IMR-90 (cell line): ENCODE measurements at regions not wholly inside any gene's neighbourhood (a gene's known extent, or its start where the extent isn't known, plus 50 kb on each side); places are given as distances from the start of the nearest gene placed in this dataset.

Experiments
- ATAC-seq: fragments of 200-7000 bp; cut with Tn5 transposase; 2 replicates; pipeline ENCODE4 v1.9.1; 2020; ENCODE audit warnings: low read depth, mild to moderate bottlenecking, moderate library complexity
- BruUV-seq: library from RNA; stranded (reverse); fragments of 400-500 nt; replicated peaks from 2 replicates; lab custom pipeline; 2021; lab: Mats Ljungman, UMichigan
- CTCF ChIA-PET: fragments of 300-600 bp; formaldehyde crosslinking; extraction: SDS; loops from one replicate; lab custom pipeline; 2021; ENCODE audit warnings: antibody characterized with exemption; lab: Yijun Ruan, JAX
- POLR2A ChIA-PET: fragments of 300-600 bp; sonication (Branson Sonifier 250); formaldehyde crosslinking; loops from one replicate; lab custom pipeline; 2022; ENCODE audit warnings: antibody characterized with exemption; ENCODE audit not compliant: unreplicated experiment; lab: Charles Lee
- DNase-seq: peaks from one replicate; pipeline ENCODE4 v3.0.0; 2013
- H2AFZ ChIP-seq: replicated peaks from 2 replicates; pipeline ENCODE3; 2013; ENCODE audit warnings: low read length, mild to moderate bottlenecking; ENCODE audit not compliant: poor library complexity
- H2AK5ac ChIP-seq: 2 replicates; pipeline ENCODE4 v1.6.1; 2013; ENCODE audit warnings: low read depth, low read length, inconsistent platforms
- H2AK9ac ChIP-seq: replicated peaks from 2 replicates; pipeline ENCODE3; 2013; ENCODE audit warnings: mild to moderate bottlenecking, low read depth, low read length, moderate library complexity; ENCODE audit not compliant: poor library complexity
- H2BK120ac ChIP-seq: 2 replicates; pipeline ENCODE4 v1.6.1; 2013; ENCODE audit warnings: low read depth, low read length, inconsistent platforms
- H2BK15ac ChIP-seq: 3 replicates; pipeline ENCODE4 v1.6.1; 2013; ENCODE audit warnings: low read depth, low read length, inconsistent platforms
- H2BK20ac ChIP-seq: 2 replicates; pipeline ENCODE4 v1.6.1; 2013; ENCODE audit warnings: low read depth, mild to moderate bottlenecking, inconsistent platforms, low read length, moderate library complexity
- H2BK5ac ChIP-seq: 2 replicates; pipeline ENCODE4 v1.6.1; 2013; ENCODE audit warnings: mild to moderate bottlenecking, low read depth, low read length, inconsistent platforms; ENCODE audit not compliant: poor library complexity, severe bottlenecking
- H3K14ac ChIP-seq: replicated peaks from 2 replicates; pipeline ENCODE4 v1.6.1; 2013; ENCODE audit warnings: low read depth, low read length, inconsistent platforms
- H3K18ac ChIP-seq: 2 replicates; pipeline ENCODE4 v1.6.1; 2013; ENCODE audit warnings: low read depth, low read length, control low read depth
- H3K23ac ChIP-seq: 2 replicates; pipeline ENCODE4 v1.6.1; 2013; ENCODE audit warnings: low read depth, low read length, inconsistent platforms
- H3K27ac ChIP-seq: 2 replicates; pipeline ENCODE4 v1.5.1; 2013; ENCODE audit warnings: mild to moderate bottlenecking, control low read depth, low read length; ENCODE audit not compliant: insufficient read depth
- H3K27me3 ChIP-seq: 2 replicates; pipeline ENCODE4 v1.6.1; 2013; ENCODE audit warnings: low read length; ENCODE audit not compliant: control insufficient read depth, insufficient read depth
- H3K36me3 ChIP-seq: 2 replicates; pipeline ENCODE4 v1.6.1; 2013; ENCODE audit warnings: low read length, mixed read lengths; ENCODE audit not compliant: control insufficient read depth, insufficient read depth
- H3K4ac ChIP-seq: 2 replicates; pipeline ENCODE4 v1.6.1; 2013; ENCODE audit warnings: low read depth, low read length, inconsistent platforms
- H3K4me1 ChIP-seq: 2 replicates; pipeline ENCODE4 v1.6.1; 2013; ENCODE audit warnings: low read length, mixed read lengths; ENCODE audit not compliant: control insufficient read depth, insufficient read depth
- H3K4me2 ChIP-seq: 2 replicates; pipeline ENCODE4 v1.6.1; 2013; ENCODE audit warnings: low read depth, mild to moderate bottlenecking, control low read depth, low read length, moderate library complexity
- H3K4me3 ChIP-seq: 2 replicates; pipeline ENCODE4 v1.5.1; 2013; ENCODE audit warnings: low read depth, mild to moderate bottlenecking, control low read depth, low read length, moderate library complexity; ENCODE audit not compliant: insufficient read depth
- H3K56ac ChIP-seq: 2 replicates; pipeline ENCODE4 v1.6.1; 2013; ENCODE audit warnings: low read length, inconsistent platforms; ENCODE audit not compliant: insufficient read depth; ENCODE audit errors: extremely low read depth
- H3K79me1 ChIP-seq, 2 experiments: 2 replicates each; pipeline ENCODE4 v1.6.1; 2013; ENCODE audit warnings: low read length in 2 of 2, inconsistent platforms in 1 of 2, low read depth in 1 of 2
- H3K9ac ChIP-seq: 2 replicates; pipeline ENCODE4 v1.6.1; 2013; ENCODE audit warnings: low read depth, low read length, control low read depth
- H3K9me1 ChIP-seq: 2 replicates; pipeline ENCODE4 v1.6.1; 2013; ENCODE audit warnings: low read length, inconsistent platforms; ENCODE audit not compliant: insufficient read depth
- H3K9me3 ChIP-seq: 2 replicates; pipeline ENCODE4 v1.6.1; 2013; ENCODE audit warnings: low read length; ENCODE audit not compliant: control insufficient read depth, insufficient read depth
- H4K20me1 ChIP-seq: 2 replicates; pipeline ENCODE4 v1.6.1; 2013; ENCODE audit warnings: low read length, inconsistent platforms; ENCODE audit not compliant: insufficient read depth
- H4K5ac ChIP-seq: 2 replicates; pipeline ENCODE4 v1.6.1; 2013; ENCODE audit warnings: mild to moderate bottlenecking, low read depth, low read length, control low read depth
- H4K8ac ChIP-seq, 2 experiments: 2 replicates each; pipeline ENCODE4 v1.6.1; 2013; ENCODE audit warnings: low read depth in 2 of 2, low read length in 2 of 2, control low read depth in 1 of 2, inconsistent platforms in 1 of 2
- H4K91ac ChIP-seq: 2 replicates; pipeline ENCODE4 v1.6.1; 2013; ENCODE audit warnings: low read depth, low read length, inconsistent platforms; ENCODE audit not compliant: insufficient read depth
- BHLHE40 ChIP-seq: fragments of 150-350 bp; IDR thresholded peaks from 2 replicates; pipeline ENCODE4 v1.6.1; 2016; ENCODE audit warnings: mild to moderate bottlenecking, low read depth, low read length
- CEBPB ChIP-seq: IDR thresholded peaks from 2 replicates; pipeline ENCODE4 v1.6.1; 2012; ENCODE audit warnings: low read depth, low read length, improper control_type of control experiment
- CHD1 ChIP-seq: IDR thresholded peaks from 2 replicates; pipeline ENCODE4 v1.6.1; 2012; ENCODE audit warnings: low read depth, low read length, improper control_type of control experiment
- FOS ChIP-seq: fragments of 150-350 bp; IDR thresholded peaks from 2 replicates; pipeline ENCODE4 v1.6.1; 2016; ENCODE audit warnings: low read depth, low read length
- MAFK ChIP-seq: IDR thresholded peaks from 2 replicates; pipeline ENCODE4 v1.6.1; 2012; ENCODE audit warnings: low read depth, low read length, improper control_type of control experiment
- MAZ ChIP-seq: IDR thresholded peaks from 2 replicates; pipeline ENCODE4 v1.6.1; 2012; ENCODE audit warnings: low read depth, mild to moderate bottlenecking, low read length, improper control_type of control experiment, moderate library complexity, borderline replicate concordance
- MXI1 ChIP-seq: IDR thresholded peaks from 2 replicates; pipeline ENCODE4 v1.6.1; 2012; ENCODE audit warnings: low read depth, mild to moderate bottlenecking, low read length, moderate library complexity, borderline replicate concordance
- NFE2L2 ChIP-seq: fragments of 150-350 bp; IDR thresholded peaks from 2 replicates; pipeline ENCODE4 v1.6.1; 2016; ENCODE audit warnings: low read depth, mild to moderate bottlenecking, low read length
- POLR2A ChIP-seq: IDR thresholded peaks from 2 replicates; pipeline ENCODE4 v1.6.1; 2012; ENCODE audit warnings: mild to moderate bottlenecking, low read depth, low read length
- RCOR1 ChIP-seq: IDR thresholded peaks from 2 replicates; pipeline ENCODE4 v1.6.1; 2012; ENCODE audit warnings: mild to moderate bottlenecking, low read length, improper control_type of control experiment; ENCODE audit not compliant: insufficient replicate concordance
- RFX5 ChIP-seq: IDR thresholded peaks from 2 replicates; pipeline ENCODE4 v1.8.0; 2012; ENCODE audit warnings: low read depth, mild to moderate bottlenecking, low read length, moderate library complexity
- SMC3 ChIP-seq: fragments of 150-350 bp; IDR thresholded peaks from 2 replicates; pipeline ENCODE4 v1.6.1; 2016; ENCODE audit warnings: low read depth, mild to moderate bottlenecking, antibody characterized with exemption, low read length, moderate library complexity
- USF2 ChIP-seq: fragments of 150-350 bp; IDR thresholded peaks from 2 replicates; pipeline ENCODE4 v1.6.1; 2017; ENCODE audit warnings: mild to moderate bottlenecking, antibody characterized with exemption, low read length, low read depth
- WGBS, 2 experiments: methylation state at CpG; one replicate each; pipeline versions ENCODE4 v1.1.5 to v1.1.7; 2013; ENCODE audit warnings: missing lambda C conversion rate in 2 of 2; ENCODE audit not compliant: insufficient read length in 1 of 2; ENCODE audit errors: extremely low coverage in 2 of 2; 5-methylcytosine and 5-hydroxymethylcytosine counted together
- dilution Hi-C: fragments of 300-500 bp; cut with HindIII; formaldehyde crosslinking; loops from one replicate; pipeline ENCODE4 v1.14.3; 2018; ENCODE audit warnings: low sequenced_read_pairs; ENCODE audit not compliant: unreplicated experiment
- in situ Hi-C: fragments of 300-500 bp; cut with MboI; formaldehyde crosslinking; loops from 3 replicates; pipeline ENCODE4 v1.14.3; 2019; ENCODE audit warnings: low sequenced_read_pairs, inconsistent platforms, mixed read lengths
- intact Hi-C: fragments of 100-400 bp; cut with micrococcal nuclease; formaldehyde crosslinking; loops from 2 replicates; pipeline ENCODE4 v1.10.0; 2022
- TF ChIP-seq, protein P1 (sequence below): conservative IDR thresholded peaks from 2 replicates; pipeline ENCODE4 v1.5.1; 2012; ENCODE audit warnings: mild to moderate bottlenecking, low read depth, low read length, improper control_type of control experiment
- TF ChIP-seq, protein P2 (sequence below): fragments of 150-350 bp; IDR thresholded peaks from 2 replicates; pipeline ENCODE4 v1.6.1; 2016; ENCODE audit warnings: low read depth, mild to moderate bottlenecking, low read length, moderate library complexity, borderline replicate concordance

DNA sequence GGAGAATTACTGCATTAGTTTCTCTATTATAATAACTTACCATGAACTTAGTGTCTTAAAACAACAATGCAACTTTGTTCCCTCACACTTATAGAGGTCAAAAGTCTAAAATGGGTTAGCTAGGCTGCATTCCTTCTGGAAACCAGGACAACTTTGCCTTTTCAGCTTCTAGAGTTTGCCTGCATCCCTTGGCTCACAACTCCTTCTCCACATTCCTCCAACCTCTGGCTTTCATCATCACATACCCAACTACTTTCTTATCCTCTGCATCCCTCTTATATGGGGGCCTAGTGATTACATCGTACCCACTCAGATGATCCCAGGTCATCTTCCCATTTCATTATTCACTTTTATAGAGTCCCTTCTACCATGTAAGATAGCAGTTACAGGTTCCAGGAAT lies 251.1 kb downstream of the C12orf50 start:
- Histone ChIP-seq H3K9me3 (peaks cover 3% of the 10 kb centered on the region; the same call in 1 of the 2 replicates), H4K5ac (peak overlapping the region; percentile 86; the same call in 1 of the 2 replicates), H3K9me1 (0 out of 2 replicates have a peak, but pooled peaks cover 5% of the 10 kb centered on the region), H3K4ac (0 out of 2 replicates have a peak overlapping the region, but pooled peaks have one; percentile 56), H2BK120ac (peak overlapping the region; percentile 79), H3K36me3 (no peaks in the 10 kb centered on the region), H2AK5ac (peak overlapping the region; percentile 70; the same call in 1 of the 2 replicates), H3K23ac (no peak overlapping the region), H3K14ac (peak overlapping the region; percentile 70), H4K8ac (peak overlapping the region in 1 of 2 experiments; percentile 63; a peak in 1 of 4 replicates), H3K9ac (no peak overlapping the region), H3K27ac (no peak overlapping the region), H2BK5ac (peak overlapping the region; percentile 41), H3K79me1 (no peaks in the 10 kb centered on the region), H2BK15ac (peak overlapping the region; percentile 70; the same call in 1 of the 3 replicates), H3K4me3 (no peak overlapping the region), H4K91ac (peak overlapping the region; percentile 46), H3K4me2 (no peak overlapping the region), H2BK20ac (peak overlapping the region; percentile 82), H3K27me3 (no peaks in the 10 kb centered on the region), H3K18ac (peak overlapping the region; percentile 90; the same call in 1 of the 2 replicates), H4K20me1 (no peaks in the 10 kb centered on the region), H3K56ac (no peak overlapping the region), H3K4me1 (peaks cover 4% of the 10 kb centered on the region; the same call in 1 of the 2 replicates), H2AFZ (no peak overlapping the region), H2AK9ac (no peak overlapping the region)
- in situ Hi-C loops, result no loop called here
- TF ChIP-seq MAFK (no peak), RCOR1 (no peak), CEBPB (no peak), MAZ (no peak), NFE2L2 (no peak), MXI1 (no peak), USF2 (no peak), BHLHE40 (no peak), RFX5 (no peak), SMC3 (no peak), CHD1 (no peak), POLR2A (no peak), FOS (no peak)
- TF ChIP-seq, protein P1, sequence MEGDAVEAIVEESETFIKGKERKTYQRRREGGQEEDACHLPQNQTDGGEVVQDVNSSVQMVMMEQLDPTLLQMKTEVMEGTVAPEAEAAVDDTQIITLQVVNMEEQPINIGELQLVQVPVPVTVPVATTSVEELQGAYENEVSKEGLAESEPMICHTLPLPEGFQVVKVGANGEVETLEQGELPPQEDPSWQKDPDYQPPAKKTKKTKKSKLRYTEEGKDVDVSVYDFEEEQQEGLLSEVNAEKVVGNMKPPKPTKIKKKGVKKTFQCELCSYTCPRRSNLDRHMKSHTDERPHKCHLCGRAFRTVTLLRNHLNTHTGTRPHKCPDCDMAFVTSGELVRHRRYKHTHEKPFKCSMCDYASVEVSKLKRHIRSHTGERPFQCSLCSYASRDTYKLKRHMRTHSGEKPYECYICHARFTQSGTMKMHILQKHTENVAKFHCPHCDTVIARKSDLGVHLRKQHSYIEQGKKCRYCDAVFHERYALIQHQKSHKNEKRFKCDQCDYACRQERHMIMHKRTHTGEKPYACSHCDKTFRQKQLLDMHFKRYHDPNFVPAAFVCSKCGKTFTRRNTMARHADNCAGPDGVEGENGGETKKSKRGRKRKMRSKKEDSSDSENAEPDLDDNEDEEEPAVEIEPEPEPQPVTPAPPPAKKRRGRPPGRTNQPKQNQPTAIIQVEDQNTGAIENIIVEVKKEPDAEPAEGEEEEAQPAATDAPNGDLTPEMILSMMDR, result no peak
- TF ChIP-seq, protein P2, sequence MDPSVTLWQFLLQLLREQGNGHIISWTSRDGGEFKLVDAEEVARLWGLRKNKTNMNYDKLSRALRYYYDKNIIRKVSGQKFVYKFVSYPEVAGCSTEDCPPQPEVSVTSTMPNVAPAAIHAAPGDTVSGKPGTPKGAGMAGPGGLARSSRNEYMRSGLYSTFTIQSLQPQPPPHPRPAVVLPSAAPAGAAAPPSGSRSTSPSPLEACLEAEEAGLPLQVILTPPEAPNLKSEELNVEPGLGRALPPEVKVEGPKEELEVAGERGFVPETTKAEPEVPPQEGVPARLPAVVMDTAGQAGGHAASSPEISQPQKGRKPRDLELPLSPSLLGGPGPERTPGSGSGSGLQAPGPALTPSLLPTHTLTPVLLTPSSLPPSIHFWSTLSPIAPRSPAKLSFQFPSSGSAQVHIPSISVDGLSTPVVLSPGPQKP, result no peak
- dilution Hi-C loops, result no loop called here
- intact Hi-C loops, result no loop called here
- ChIA-PET CTCF (no interaction called here), POLR2A (no interaction called here)
- WGBS, 2 experiments, result no CpG with 5 or more reads among the region's 1 CpG
- BruUV-seq, result no TSS peak
- DNase-seq (no peak), ATAC-seq (no peak)
